HepG2 (cell line): ENCODE measurements at regions not wholly inside any gene's neighbourhood (a gene's known extent, or its start where the extent isn't known, plus 50 kb on each side); places are given as distances from the start of the nearest gene placed in this dataset.

ENCODE experiments used
- ATF7 ChIP-seq, 2 experiments: fragments of 450-650 bp in 1 of 2; sonication (generic) in 1 of 2; formaldehyde crosslinking in 1 of 2; IDR thresholded peaks; 2 replicates each; pipeline versions ENCODE4 v1.4.0 to v1.6.1; 2016 to 2020; ENCODE audit warnings: antibody characterized with exemption in 1 of 2, mild to moderate bottlenecking in 1 of 2, missing genetic modification reagents in 1 of 2
- EZH2 ChIP-seq: conservative IDR thresholded peaks from 2 replicates; pipeline ENCODE4 v1.6.1; 2012; ENCODE audit warnings: mild to moderate bottlenecking, low read depth, low read length, moderate library complexity
- GABPB1 ChIP-seq: IDR thresholded peaks from 2 replicates; pipeline ENCODE4 v1.6.1; 2016; ENCODE audit warnings: mild to moderate bottlenecking, missing genetic modification reagents, moderate library complexity, missing compliant biosample characterization
- NKX3-1 ChIP-seq: sonication (generic); formaldehyde crosslinking; IDR thresholded peaks from 2 replicates; pipeline ENCODE4 v1.5.0; 2020; ENCODE audit warnings: missing genetic modification reagents
- POLR2A ChIP-seq, 2 experiments: IDR thresholded peaks; 2 replicates each; pipeline ENCODE4 v1.6.1; 2011; ENCODE audit warnings: low read depth in 2 of 2, low read length in 2 of 2, mild to moderate bottlenecking in 1 of 2, moderate library complexity in 1 of 2; ENCODE audit not compliant: insufficient read depth in 1 of 2
- PRDM15 ChIP-seq: sonication (generic); formaldehyde crosslinking; IDR thresholded peaks from 2 replicates; pipeline ENCODE4 v1.4.0; 2020; ENCODE audit warnings: missing genetic modification reagents
- RERE ChIP-seq: IDR thresholded peaks from 2 replicates; pipeline ENCODE4 v1.6.1; 2016; ENCODE audit warnings: low read depth, missing genetic modification reagents, missing compliant biosample characterization
- THRA ChIP-seq: sonication (generic); formaldehyde crosslinking; IDR thresholded peaks from 2 replicates; pipeline ENCODE4 v1.4.0; 2020; ENCODE audit warnings: missing genetic modification reagents, borderline replicate concordance
- ZNF362 ChIP-seq: sonication (generic); formaldehyde crosslinking; IDR thresholded peaks from 2 replicates; pipeline ENCODE4 v1.4.0; 2020; ENCODE audit warnings: missing genetic modification reagents, mild to moderate bottlenecking, borderline replicate concordance
- ZNF367 ChIP-seq: sonication (generic); formaldehyde crosslinking; IDR thresholded peaks from 2 replicates; pipeline ENCODE4 v1.4.0; 2020; ENCODE audit warnings: missing genetic modification reagents, borderline replicate concordance
- TF ChIP-seq, protein P1 (sequence below): sonication (generic); formaldehyde crosslinking; IDR thresholded peaks from 2 replicates; pipeline ENCODE4 v1.8.1; 2023; ENCODE audit warnings: mild to moderate bottlenecking, missing genetic modification reagents

DNA sequence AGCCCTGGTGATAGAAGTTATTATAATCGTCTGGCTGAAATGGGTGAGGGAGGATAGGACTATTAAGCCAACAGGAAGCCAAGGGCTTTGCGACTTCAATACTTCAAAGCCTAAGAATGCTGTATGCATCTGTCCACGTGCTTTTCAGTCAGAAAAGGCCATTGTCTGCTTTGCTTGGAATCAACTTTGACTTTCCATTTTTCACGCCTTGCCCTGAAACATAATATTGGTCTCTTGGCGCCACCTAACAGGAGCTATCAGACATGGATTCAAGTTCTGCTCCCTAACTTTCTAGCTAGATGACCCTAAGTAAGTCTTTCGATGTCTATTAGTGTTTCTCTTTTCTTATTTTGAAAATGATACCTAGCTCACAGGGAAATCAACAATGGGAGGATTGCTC is 572.6 kb downstream of the TLR4 start:
- no peak for TF ChIP-seq ZNF362 (CRISPR knock-in tag)
- no peak for TF ChIP-seq EZH2
- TF ChIP-seq, protein P1, sequence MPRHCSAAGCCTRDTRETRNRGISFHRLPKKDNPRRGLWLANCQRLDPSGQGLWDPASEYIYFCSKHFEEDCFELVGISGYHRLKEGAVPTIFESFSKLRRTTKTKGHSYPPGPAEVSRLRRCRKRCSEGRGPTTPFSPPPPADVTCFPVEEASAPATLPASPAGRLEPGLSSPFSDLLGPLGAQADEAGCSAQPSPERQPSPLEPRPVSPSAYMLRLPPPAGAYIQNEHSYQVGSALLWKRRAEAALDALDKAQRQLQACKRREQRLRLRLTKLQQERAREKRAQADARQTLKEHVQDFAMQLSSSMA (CRISPR knock-in tag), result no peak
- TF ChIP-seq POLR2A (IDR thresholded peaks at IDR 0.05; ENCODE audit: insufficient read depth in 1 of 2, low read depth in 2 of 2, low read length in 2 of 2), result no peak
- no peak for TF ChIP-seq ZNF367
- no peak for TF ChIP-seq RERE
- TF ChIP-seq PRDM15, result no peak
- no peak for TF ChIP-seq THRA (CRISPR knock-in tag)
- TF ChIP-seq GABPB1 (CRISPR knock-in tag), result no peak
- TF ChIP-seq ATF7 (IDR thresholded peaks at IDR 0.05), result no peak
- TF ChIP-seq ATF7 (CRISPR knock-in tag; IDR thresholded peaks at IDR 0.05), result no peak
- no peak for TF ChIP-seq NKX3-1 (CRISPR knock-in tag)
